ENCODE measurements at regions not wholly inside any gene's neighbourhood (a gene's known extent, or its start where the extent isn't known, plus 50 kb on each side); places are given as distances from the start of the nearest gene placed in this dataset.

DNA sequence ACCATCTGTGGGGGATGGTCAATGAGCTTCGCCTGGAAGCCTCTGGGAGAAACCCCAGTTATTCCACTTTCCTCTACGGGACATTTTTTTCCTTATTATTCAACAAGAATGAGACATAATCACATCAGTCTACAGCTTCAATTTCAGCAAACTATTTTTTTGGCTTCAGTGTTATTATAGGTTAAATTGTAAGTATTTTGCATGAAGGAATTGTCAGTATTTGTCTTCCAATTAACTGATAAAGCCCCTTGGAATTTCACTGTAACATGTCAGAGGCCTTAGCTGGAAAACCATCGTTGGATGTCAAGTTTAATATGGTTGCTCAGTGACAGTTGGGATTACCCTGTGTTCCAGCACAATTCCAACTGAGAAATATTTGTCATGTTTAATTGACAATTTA is 480.9 kb upstream of the CHST9 start:
- TF ChIP-seq POLR2A (IDR thresholded peaks at IDR 0.05) (no peak), EP300 (IDR thresholded peaks at IDR 0.05) (no peak), POLR2AphosphoS5 (IDR thresholded peaks at IDR 0.05) (no peak)
- TF ChIP-seq, protein P1, sequence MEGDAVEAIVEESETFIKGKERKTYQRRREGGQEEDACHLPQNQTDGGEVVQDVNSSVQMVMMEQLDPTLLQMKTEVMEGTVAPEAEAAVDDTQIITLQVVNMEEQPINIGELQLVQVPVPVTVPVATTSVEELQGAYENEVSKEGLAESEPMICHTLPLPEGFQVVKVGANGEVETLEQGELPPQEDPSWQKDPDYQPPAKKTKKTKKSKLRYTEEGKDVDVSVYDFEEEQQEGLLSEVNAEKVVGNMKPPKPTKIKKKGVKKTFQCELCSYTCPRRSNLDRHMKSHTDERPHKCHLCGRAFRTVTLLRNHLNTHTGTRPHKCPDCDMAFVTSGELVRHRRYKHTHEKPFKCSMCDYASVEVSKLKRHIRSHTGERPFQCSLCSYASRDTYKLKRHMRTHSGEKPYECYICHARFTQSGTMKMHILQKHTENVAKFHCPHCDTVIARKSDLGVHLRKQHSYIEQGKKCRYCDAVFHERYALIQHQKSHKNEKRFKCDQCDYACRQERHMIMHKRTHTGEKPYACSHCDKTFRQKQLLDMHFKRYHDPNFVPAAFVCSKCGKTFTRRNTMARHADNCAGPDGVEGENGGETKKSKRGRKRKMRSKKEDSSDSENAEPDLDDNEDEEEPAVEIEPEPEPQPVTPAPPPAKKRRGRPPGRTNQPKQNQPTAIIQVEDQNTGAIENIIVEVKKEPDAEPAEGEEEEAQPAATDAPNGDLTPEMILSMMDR (IDR thresholded peaks at IDR 0.05): no peak
